Activated T-cell treated with anti-CD3 and anti-CD28 coated beads, Interleukin-2, amount 50 U/mL, for 72 hours (primary cell): ENCODE measurements at regions not wholly inside any gene's neighbourhood (a gene's known extent, or its start where the extent isn't known, plus 50 kb on each side); places are given as distances from the start of the nearest gene placed in this dataset.

ENCODE experiments used
- ATAC-seq, 2 donors: fragments of 150-1000 bp; cut with Tn5 transposase; replicated peaks in 1 of 2; 2 replicates each; pipeline ENCODE4 v1.10.0; 2021; ENCODE audit warnings: moderate library complexity in 2 of 2, mild to moderate bottlenecking in 1 of 2
- DNase-seq, 2 donors: peaks; one replicate each; pipeline ENCODE4 v3.0.0; 2021 to 2022; ENCODE audit warnings: mixed read lengths in 1 of 2
- H3K27ac Mint-ChIP-seq: one replicate; pipeline ENCODE4 v1.8.0; 2022; ENCODE audit warnings: mild to moderate bottlenecking, moderate library complexity, mixed read lengths
- H3K27me3 Mint-ChIP-seq: one replicate; pipeline ENCODE4 v1.8.0; 2022; ENCODE audit warnings: low read depth, mixed read lengths
- H3K36me3 Mint-ChIP-seq, 2 donors: one replicate each; pipeline ENCODE4 v1.8.0; 2022; ENCODE audit warnings: mixed read lengths in 2 of 2, mild to moderate bottlenecking in 1 of 2; ENCODE audit not compliant: insufficient read depth in 2 of 2
- H3K4me1 Mint-ChIP-seq: one replicate; pipeline ENCODE4 v1.8.0; 2022; ENCODE audit warnings: low read depth, mixed read lengths
- H3K4me3 Mint-ChIP-seq, 2 donors: one replicate each; pipeline ENCODE4 v1.8.0; 2022; ENCODE audit warnings: mild to moderate bottlenecking in 2 of 2, mixed read lengths in 2 of 2, moderate library complexity in 2 of 2
- H3K9me3 Mint-ChIP-seq, 2 donors: one replicate each; pipeline ENCODE4 v1.8.0; 2022; ENCODE audit warnings: mixed read lengths in 2 of 2

GRCh38 chr12:89977405-89978085 lies 268.9 kb upstream of the ATP2B1 start:
- no peak for ATAC-seq
- Mint-ChIP-seq H3K27me3 (no peaks in the 10 kb centered on the region), H3K36me3 (no peaks in the 10 kb centered on the region), H3K4me3 (no peak overlapping the region), H3K27ac (no peak overlapping the region), H3K4me1 (peaks cover 6% of the 10 kb centered on the region), H3K9me3 (no peaks in the 10 kb centered on the region)
- no peak for DNase-seq

GRCh38 chr12:89976866-89977265 lies 268.2 kb upstream of the ATP2B1 start:
- DNase-seq (no peak), ATAC-seq (no peak)
- Mint-ChIP-seq H3K27me3 (no peaks in the 10 kb centered on the region), H3K36me3 (no peaks in the 10 kb centered on the region), H3K9me3 (no peaks in the 10 kb centered on the region), H3K4me1 (peaks cover 6% of the 10 kb centered on the region), H3K27ac (no peak overlapping the region), H3K4me3 (no peak overlapping the region)

GRCh38 chr12:89975574-89975973 lies 266.9 kb upstream of the ATP2B1 start:
- H3K27ac Mint-ChIP-seq, result no peak overlapping the region
- DNase-seq (no peak), ATAC-seq (no peak)
- H3K4me3 Mint-ChIP-seq, result no peak overlapping the region
- H3K4me1 Mint-ChIP-seq, result peaks cover 6% of the 10 kb centered on the region
- H3K36me3 Mint-ChIP-seq, result no peaks in the 10 kb centered on the region
- H3K9me3 Mint-ChIP-seq, result no peaks in the 10 kb centered on the region
- H3K27me3 Mint-ChIP-seq, result no peaks in the 10 kb centered on the region

- no peak for ATAC-seq
- Mint-ChIP-seq H3K9me3 (no peaks in the 10 kb centered on the region), H3K4me1 (peaks cover 6% of the 10 kb centered on the region), H3K27ac (no peak overlapping the region), H3K27me3 (no peaks in the 10 kb centered on the region), H3K36me3 (no peaks in the 10 kb centered on the region), H3K4me3 (no peak overlapping the region)
- DNase-seq, result no peak
Measured at GRCh38 chr12:89971880-89972279, 263.2 kb upstream of the ATP2B1 start.

- no peaks in the 10 kb centered on the region for H3K27me3 Mint-ChIP-seq
- ATAC-seq (no peak), DNase-seq (no peak)
- no peak overlapping the region for H3K27ac Mint-ChIP-seq
- no peaks in the 10 kb centered on the region for H3K9me3 Mint-ChIP-seq
- no peaks in the 10 kb centered on the region for H3K36me3 Mint-ChIP-seq
- H3K4me3 Mint-ChIP-seq, result no peak overlapping the region
- H3K4me1 Mint-ChIP-seq, result peaks cover 6% of the 10 kb centered on the region
Measured at GRCh38 chr12:89970722-89971121, 262.1 kb upstream of the ATP2B1 start.

GRCh38 chr12:89969093-89969492 lies 260.5 kb upstream of the ATP2B1 start:
- Mint-ChIP-seq H3K36me3 (no peaks in the 10 kb centered on the region), H3K4me1 (no peaks in the 10 kb centered on the region), H3K27me3 (no peaks in the 10 kb centered on the region), H3K9me3 (no peaks in the 10 kb centered on the region), H3K27ac (no peak overlapping the region), H3K4me3 (no peak overlapping the region)
- ATAC-seq (no peak), DNase-seq (no peak)

- DNase-seq (no peak), ATAC-seq (no peak)
- H3K27ac Mint-ChIP-seq, result no peak overlapping the region
- no peaks in the 10 kb centered on the region for H3K36me3 Mint-ChIP-seq
- H3K4me3 Mint-ChIP-seq, result no peak overlapping the region
- no peaks in the 10 kb centered on the region for H3K9me3 Mint-ChIP-seq
- H3K4me1 Mint-ChIP-seq, result no peaks in the 10 kb centered on the region
- no peaks in the 10 kb centered on the region for H3K27me3 Mint-ChIP-seq
Measured at GRCh38 chr12:89968151-89968700, 259.6 kb upstream of the ATP2B1 start.

GRCh38 chr12:89966495-89967240 lies 258.0 kb upstream of the ATP2B1 start:
- Mint-ChIP-seq H3K27me3 (no peaks in the 10 kb centered on the region), H3K4me1 (no peaks in the 10 kb centered on the region), H3K36me3 (no peaks in the 10 kb centered on the region), H3K27ac (no peak overlapping the region), H3K9me3 (no peaks in the 10 kb centered on the region), H3K4me3 (no peak overlapping the region)
- ATAC-seq, result no peak
- DNase-seq, result no peak

GRCh38 chr12:89965993-89966392 lies 257.4 kb upstream of the ATP2B1 start:
- DNase-seq (no peak), ATAC-seq (no peak)
- Mint-ChIP-seq H3K9me3 (no peaks in the 10 kb centered on the region), H3K4me1 (peaks cover 5% of the 10 kb centered on the region), H3K36me3 (no peaks in the 10 kb centered on the region), H3K27me3 (no peaks in the 10 kb centered on the region), H3K4me3 (no peak overlapping the region), H3K27ac (no peak overlapping the region)

GRCh38 chr12:89962648-89963047 lies 254.0 kb upstream of the ATP2B1 start:
- no peak for DNase-seq
- Mint-ChIP-seq H3K4me3 (no peak overlapping the region), H3K36me3 (no peaks in the 10 kb centered on the region), H3K27me3 (no peaks in the 10 kb centered on the region), H3K4me1 (peaks cover 20% of the 10 kb centered on the region), H3K9me3 (no peaks in the 10 kb centered on the region), H3K27ac (no peak overlapping the region)
- no peak for ATAC-seq

- no peaks in the 10 kb centered on the region for H3K9me3 Mint-ChIP-seq
- DNase-seq (peak in 1 of 2 donors; percentile 18), ATAC-seq (peak; percentile 55 to 68)
- no peaks in the 10 kb centered on the region for H3K36me3 Mint-ChIP-seq
- H3K4me1 Mint-ChIP-seq, result peaks cover 20% of the 10 kb centered on the region
- H3K27ac Mint-ChIP-seq, result peak overlapping the region; percentile 64
- H3K27me3 Mint-ChIP-seq, result no peaks in the 10 kb centered on the region
- H3K4me3 Mint-ChIP-seq, result peak overlapping the region in 1 of 2 donors; percentile 40
Measured at GRCh38 chr12:89960607-89961394, 252.2 kb upstream of the ATP2B1 start.

GRCh38 chr12:89960011-89960507 lies 251.4 kb upstream of the ATP2B1 start:
- H3K36me3 Mint-ChIP-seq, result no peaks in the 10 kb centered on the region

GRCh38 chr12:89959179-89959578 lies 250.5 kb upstream of the ATP2B1 start:
- no peak for ATAC-seq
- peaks cover 20% of the 10 kb centered on the region for H3K4me1 Mint-ChIP-seq
- no peaks in the 10 kb centered on the region for H3K9me3 Mint-ChIP-seq
- no peaks in the 10 kb centered on the region for H3K27me3 Mint-ChIP-seq
- H3K4me3 Mint-ChIP-seq, result no peak overlapping the region
- DNase-seq, result no peak
- H3K27ac Mint-ChIP-seq, result no peak overlapping the region
- H3K36me3 Mint-ChIP-seq, result no peaks in the 10 kb centered on the region

More at GRCh38 chr12:89960011-89960507, 251.4 kb upstream of the ATP2B1 start:
- H3K4me1 Mint-ChIP-seq, result peaks cover 20% of the 10 kb centered on the region
- no peak overlapping the region for H3K27ac Mint-ChIP-seq
- peak overlapping the region; percentile 29 to 40 for H3K4me3 Mint-ChIP-seq
- ATAC-seq (peak; percentile 96 to 97), DNase-seq (peak; percentile 45 to 51)
- H3K9me3 Mint-ChIP-seq, result no peaks in the 10 kb centered on the region
- H3K27me3 Mint-ChIP-seq, result no peaks in the 10 kb centered on the region
